ENCODE measurements at regions not wholly inside any gene's neighbourhood (a gene's known extent, or its start where the extent isn't known, plus 50 kb on each side); places are given as distances from the start of the nearest gene placed in this dataset.

- Histone ChIP-seq H3K9me3 (no peaks in the 10 kb centered on the region), H3K27me3 (no peaks in the 10 kb centered on the region), H3K4me1 (no peaks in the 10 kb centered on the region), H3K4me3 (ENCODE audit: low read depth, low read length) (no peak overlapping the region), H3K36me3 (no peaks in the 10 kb centered on the region)
- TF ChIP-seq CTCF (IDR thresholded peaks at IDR 0.05; ENCODE audit: low read depth, low read length) = no peak
- DNase-seq = no peak
Observed at GRCh38 chr1:55751776-55752175, 536.6 kb upstream of the USP24 start.

- H3K4me1 ChIP-seq = no peaks in the 10 kb centered on the region
- H3K36me3 ChIP-seq = no peaks in the 10 kb centered on the region
- DNase-seq = no peak
- H3K4me3 ChIP-seq (ENCODE audit: low read depth, low read length) = no peak overlapping the region
- no peak for TF ChIP-seq CTCF (IDR thresholded peaks at IDR 0.05; ENCODE audit: low read depth, low read length)
- no peaks in the 10 kb centered on the region for H3K9me3 ChIP-seq
- H3K27me3 ChIP-seq = no peaks in the 10 kb centered on the region
Observed at GRCh38 chr1:55750628-55750995, 535.4 kb upstream of the USP24 start.

- Histone ChIP-seq H3K9me3 (no peaks in the 10 kb centered on the region), H3K4me1 (no peaks in the 10 kb centered on the region), H3K27me3 (no peaks in the 10 kb centered on the region), H3K36me3 (no peaks in the 10 kb centered on the region), H3K4me3 (ENCODE audit: low read depth, low read length) (no peak overlapping the region)
- no peak for TF ChIP-seq CTCF (IDR thresholded peaks at IDR 0.05; ENCODE audit: low read depth, low read length)
- no peak for DNase-seq
Observed at GRCh38 chr1:55749975-55750627, 534.9 kb upstream of the USP24 start.

- Histone ChIP-seq H3K4me1 (no peaks in the 10 kb centered on the region), H3K36me3 (no peaks in the 10 kb centered on the region), H3K4me3 (ENCODE audit: low read depth, low read length) (no peak overlapping the region), H3K9me3 (no peaks in the 10 kb centered on the region), H3K27me3 (no peaks in the 10 kb centered on the region)
- TF ChIP-seq CTCF (IDR thresholded peaks at IDR 0.05; ENCODE audit: low read depth, low read length) = no peak
- no peak for DNase-seq
Observed at GRCh38 chr1:55747408-55747841, 532.3 kb upstream of the USP24 start.

GRCh38 chr1:55746710-55747109 is 531.5 kb upstream of the USP24 start:
- H3K27me3 ChIP-seq = no peaks in the 10 kb centered on the region
- TF ChIP-seq CTCF (IDR thresholded peaks at IDR 0.05; ENCODE audit: low read depth, low read length) = no peak
- H3K4me3 ChIP-seq (ENCODE audit: low read depth, low read length) = no peak overlapping the region
- no peaks in the 10 kb centered on the region for H3K4me1 ChIP-seq
- DNase-seq = no peak
- no peaks in the 10 kb centered on the region for H3K9me3 ChIP-seq
- H3K36me3 ChIP-seq = no peaks in the 10 kb centered on the region

GRCh38 chr1:55741516-55741915 is 526.4 kb upstream of the USP24 start:
- H3K4me3 ChIP-seq (ENCODE audit: low read depth, low read length) = no peak overlapping the region
- no peaks in the 10 kb centered on the region for H3K36me3 ChIP-seq
- H3K4me1 ChIP-seq = no peaks in the 10 kb centered on the region
- H3K9me3 ChIP-seq = no peaks in the 10 kb centered on the region
- DNase-seq = no peak
- no peaks in the 10 kb centered on the region for H3K27me3 ChIP-seq
- no peak for TF ChIP-seq CTCF (IDR thresholded peaks at IDR 0.05; ENCODE audit: low read depth, low read length)
